Calu3 (cell line): ENCODE measurements at regions not wholly inside any gene's neighbourhood (a gene's known extent, or its start where the extent isn't known, plus 50 kb on each side); places are given as distances from the start of the nearest gene placed in this dataset.

ENCODE experiments used
- BruUV-seq: library from RNA; stranded (reverse); fragments of 400-500 nt; replicated peaks from 2 replicates; lab custom pipeline; 2021; lab: Mats Ljungman, UMichigan
- CTCF ChIA-PET: fragments of 300-600 bp; sonication (Branson Sonifier 250); formaldehyde crosslinking; loops from one replicate; lab custom pipeline; 2022; ENCODE audit warnings: antibody characterized with exemption; lab: Charles Lee
- DNase-seq: peaks from one replicate; pipeline ENCODE4 v3.0.0; 2022
- H3K27ac Mint-ChIP-seq: one replicate; pipeline ENCODE4 v1.8.0; 2022; ENCODE audit warnings: mixed read lengths; ENCODE audit not compliant: unreplicated experiment
- H3K27me3 Mint-ChIP-seq: one replicate; pipeline ENCODE4 v1.8.0; 2022; ENCODE audit warnings: mixed read lengths; ENCODE audit not compliant: unreplicated experiment
- H3K36me3 Mint-ChIP-seq: one replicate; pipeline ENCODE4 v1.8.0; 2022; ENCODE audit warnings: mild to moderate bottlenecking, moderate library complexity, mixed read lengths; ENCODE audit not compliant: insufficient read depth, unreplicated experiment
- H3K4me1 Mint-ChIP-seq: one replicate; pipeline ENCODE4 v1.8.0; 2022; ENCODE audit warnings: mild to moderate bottlenecking, low read depth, mixed read lengths; ENCODE audit not compliant: unreplicated experiment
- H3K4me3 Mint-ChIP-seq: one replicate; pipeline ENCODE4 v1.8.0; 2022; ENCODE audit warnings: mild to moderate bottlenecking, low read depth, moderate library complexity, mixed read lengths; ENCODE audit not compliant: unreplicated experiment
- H3K9me3 Mint-ChIP-seq: one replicate; pipeline ENCODE4 v1.8.0; 2022; ENCODE audit warnings: low read depth, mixed read lengths; ENCODE audit not compliant: unreplicated experiment
- CTCF ChIP-seq: fragments of 200-600 bp; IDR thresholded peaks from one replicate; pipeline ENCODE4 v1.8.0; 2022; ENCODE audit warnings: antibody characterized with exemption; ENCODE audit not compliant: unreplicated experiment
- intact Hi-C: fragments of 100-400 bp; cut with micrococcal nuclease; formaldehyde crosslinking; loops from one replicate; pipeline ENCODE4 v1.10.0; 2022; ENCODE audit not compliant: unreplicated experiment

GRCh38 chr15:101542306-101543025 is 53.0 kb upstream of the PCSK6 start:
- CTCF ChIA-PET = interaction anchor here (1.3 kb wide), 1 partner anchor 15 kb away, joined by 4 read pairs; no protein-coding TSS in a partner anchor
- Mint-ChIP-seq H3K27ac (no peak overlapping the region), H3K36me3 (peaks cover 5% of the 10 kb centered on the region), H3K4me1 (no peaks in the 10 kb centered on the region), H3K27me3 (peaks cover 40% of the 10 kb centered on the region), H3K4me3 (no peak overlapping the region), H3K9me3 (no peaks in the 10 kb centered on the region)
- intact Hi-C loops = no loop called here
- no peak for DNase-seq
- no TSS peak for BruUV-seq
- TF ChIP-seq CTCF = no peak

GRCh38 chr15:101541501-101542292 is 52.2 kb upstream of the PCSK6 start:
- BruUV-seq = no TSS peak
- Mint-ChIP-seq H3K4me3 (no peak overlapping the region), H3K4me1 (no peaks in the 10 kb centered on the region), H3K36me3 (peaks cover 5% of the 10 kb centered on the region), H3K27ac (no peak overlapping the region), H3K27me3 (peaks cover 32% of the 10 kb centered on the region), H3K9me3 (no peaks in the 10 kb centered on the region)
- TF ChIP-seq CTCF = no peak
- intact Hi-C loops = no loop called here
- CTCF ChIA-PET = interaction anchor here (0.5 to 1.3 kb wide), 2 partner anchors 14 to 116 kb away, joined by 3 to 4 read pairs; no protein-coding TSS in a partner anchor
- no peak for DNase-seq

GRCh38 chr15:101540480-101541239 is 51.2 kb upstream of the PCSK6 start:
- Mint-ChIP-seq H3K4me1 (no peaks in the 10 kb centered on the region), H3K9me3 (no peaks in the 10 kb centered on the region), H3K27me3 (peaks cover 29% of the 10 kb centered on the region), H3K36me3 (peaks cover 5% of the 10 kb centered on the region), H3K27ac (no peak overlapping the region), H3K4me3 (no peak overlapping the region)
- intact Hi-C loops = loop anchor here (1.0 kb wide), 1 partner anchor 101 kb away; no protein-coding TSS in a partner anchor
- no peak for DNase-seq
- CTCF ChIA-PET = interaction anchor here (1.3 kb wide), 1 partner anchor 13 kb away, joined by 4 read pairs; no protein-coding TSS in a partner anchor
- no peak for TF ChIP-seq CTCF
- BruUV-seq = no TSS peak

- H3K4me3 Mint-ChIP-seq = no peak overlapping the region
- BruUV-seq = no TSS peak
- H3K36me3 Mint-ChIP-seq = peaks cover 8% of the 10 kb centered on the region
- no peak overlapping the region for H3K27ac Mint-ChIP-seq
- intact Hi-C loops = loop anchor here (1.0 kb wide), 1 partner anchor 101 kb away; no protein-coding TSS in a partner anchor
- no peak for DNase-seq
- peaks cover 29% of the 10 kb centered on the region for H3K27me3 Mint-ChIP-seq
- CTCF ChIA-PET = no interaction called here
- H3K4me1 Mint-ChIP-seq = no peaks in the 10 kb centered on the region
- no peaks in the 10 kb centered on the region for H3K9me3 Mint-ChIP-seq
- TF ChIP-seq CTCF = no peak
Measured at GRCh38 chr15:101539930-101540329, 50.4 kb upstream of the PCSK6 start.
